T-helper 17 cell (primary cell): ENCODE measurements at regions not wholly inside any gene's neighbourhood (a gene's known extent, or its start where the extent isn't known, plus 50 kb on each side); places are given as distances from the start of the nearest gene placed in this dataset.
"Not testable (repeated sequence)": the region's sequence is repeated elsewhere in the genome, so short reads cannot be mapped to it uniquely, and the experiment has no call there.

Experiments used
- ATAC-seq: fragments of 150-1000 bp; cut with Tn5 transposase; 2 replicates; pipeline ENCODE4 v1.10.0; 2021; ENCODE audit warnings: mild to moderate bottlenecking, moderate library complexity
- DNase-seq, 3 donors: peaks; one replicate each; pipeline versions ENCODE4 v3.0.0 to v3.0.0-alpha.2; 2020 to 2021
- H3K9me3 ChIP-seq: one replicate; pipeline ENCODE4 v1.7.0; 2013; ENCODE audit warnings: low read length, mild to moderate bottlenecking; ENCODE audit not compliant: control insufficient read depth, poor library complexity, severe bottlenecking
- H3K27ac Mint-ChIP-seq: one replicate; pipeline ENCODE4 v1.8.0; 2022; ENCODE audit warnings: mild to moderate bottlenecking, moderate library complexity, mixed read lengths
- H3K27me3 Mint-ChIP-seq: one replicate; pipeline ENCODE4 v1.8.0; 2022; ENCODE audit warnings: mixed read lengths
- H3K36me3 Mint-ChIP-seq: one replicate; pipeline ENCODE4 v1.8.0; 2022; ENCODE audit warnings: low read depth, mixed read lengths
- H3K4me1 Mint-ChIP-seq: one replicate; pipeline ENCODE4 v1.8.0; 2022; ENCODE audit warnings: mild to moderate bottlenecking, mixed read lengths
- H3K4me3 Mint-ChIP-seq: one replicate; pipeline ENCODE4 v1.8.0; 2022; ENCODE audit warnings: mild to moderate bottlenecking, moderate library complexity, mixed read lengths

DNA sequence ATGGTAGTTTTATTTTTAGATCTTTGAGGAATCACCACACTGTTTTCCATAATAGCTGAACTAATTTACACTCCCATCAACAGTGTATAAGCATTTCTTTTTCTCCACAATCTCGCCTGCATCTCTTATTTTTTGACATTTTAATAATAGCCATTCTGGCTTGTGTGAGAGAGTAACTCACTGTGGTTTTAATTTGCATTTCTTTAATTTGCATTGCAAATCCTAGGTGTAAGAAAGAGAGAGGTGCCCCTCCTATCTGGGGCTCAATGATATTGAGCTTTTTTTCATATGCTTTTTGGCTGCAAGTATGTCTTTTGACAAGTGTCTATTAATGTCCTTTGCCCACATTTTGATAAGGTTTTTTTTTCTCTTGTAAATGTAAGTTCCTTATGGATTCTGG, 106.3 kb upstream of the SLC27A6 start:
- Mint-ChIP-seq H3K4me3 (no peak overlapping the region), H3K4me1 (no peaks in the 10 kb centered on the region), H3K27ac (no peak overlapping the region), H3K27me3 (no peaks in the 10 kb centered on the region), H3K36me3 (no peaks in the 10 kb centered on the region)
- ATAC-seq (no peak), DNase-seq (no peak)
- H3K9me3 ChIP-seq, result peaks cover 2% of the 10 kb centered on the region

DNA sequence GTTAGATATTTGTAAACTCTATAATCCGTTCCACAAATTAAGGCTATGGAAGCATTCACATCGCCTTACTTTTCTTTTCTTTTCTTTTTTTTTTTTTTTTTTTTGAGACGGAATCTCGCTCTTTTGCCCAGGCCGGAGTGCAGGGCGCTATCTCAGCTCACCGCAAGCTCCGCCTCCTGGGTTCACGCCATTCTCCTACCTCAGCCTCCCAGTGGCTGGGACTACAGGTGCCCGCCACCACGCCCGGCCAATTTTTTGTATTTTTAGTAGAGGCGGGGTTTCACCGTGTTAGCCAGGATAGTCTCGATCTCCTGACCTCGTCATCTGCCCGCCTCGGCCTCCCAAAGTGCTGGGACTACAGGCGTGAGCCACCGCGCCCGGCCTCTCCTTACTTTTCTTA, 104.1 kb upstream of the SLC27A6 start:
- H3K9me3 ChIP-seq, ATAC-seq, H3K4me3 Mint-ChIP-seq, H3K27me3 Mint-ChIP-seq, H3K4me1 Mint-ChIP-seq, DNase-seq, H3K27ac Mint-ChIP-seq, H3K36me3 Mint-ChIP-seq: not testable (repeated sequence)

DNA sequence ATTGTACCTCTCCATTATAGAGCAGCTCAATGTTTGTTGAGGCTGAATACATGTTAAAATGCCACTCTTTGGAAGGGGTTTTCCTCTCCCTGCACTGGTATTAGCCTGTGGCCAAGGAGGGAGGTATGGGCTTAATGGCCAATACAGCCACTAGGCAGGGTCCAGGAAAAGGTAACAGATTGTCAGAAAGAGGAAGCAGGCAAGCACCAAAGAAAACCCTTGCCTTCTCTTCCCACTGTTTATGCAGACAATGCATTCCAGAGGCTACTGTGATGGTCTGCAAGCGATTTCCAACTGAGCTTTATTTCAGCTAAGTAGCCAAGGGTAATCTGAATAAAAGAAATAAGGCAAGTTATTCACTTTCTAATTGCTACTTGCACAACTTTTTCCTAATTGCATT, 95.3 kb upstream of the SLC27A6 start:
- Mint-ChIP-seq H3K4me3 (no peak overlapping the region), H3K27ac (no peak overlapping the region), H3K27me3 (peaks cover 5% of the 10 kb centered on the region), H3K36me3 (no peaks in the 10 kb centered on the region), H3K4me1 (no peaks in the 10 kb centered on the region)
- H3K9me3 ChIP-seq, result no peaks in the 10 kb centered on the region
- no peak for ATAC-seq
- DNase-seq, result no peak

DNA sequence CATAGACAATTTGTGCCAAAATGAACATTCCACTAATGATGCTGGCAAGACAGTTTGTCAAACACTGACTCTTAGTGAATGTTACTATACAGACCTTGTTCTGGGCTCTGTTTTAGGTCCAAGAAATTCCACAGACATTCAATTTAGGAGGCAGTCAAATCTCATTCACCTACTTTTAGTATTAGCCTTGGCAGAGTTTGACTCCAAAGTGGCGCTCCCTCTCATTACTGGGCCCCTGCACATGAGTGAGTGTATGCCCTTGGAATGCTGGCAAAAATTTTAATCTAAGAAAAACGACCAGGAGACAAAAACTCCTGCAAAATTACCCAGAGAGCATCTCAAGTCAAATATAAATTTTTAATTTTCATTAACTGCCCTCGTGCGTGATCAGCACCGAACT, 94.9 kb upstream of the SLC27A6 start:
- H3K36me3 Mint-ChIP-seq, result no peaks in the 10 kb centered on the region
- ATAC-seq, result no peak
- no peaks in the 10 kb centered on the region for H3K9me3 ChIP-seq
- no peak for DNase-seq
- no peak overlapping the region for H3K4me3 Mint-ChIP-seq
- no peaks in the 10 kb centered on the region for H3K4me1 Mint-ChIP-seq
- H3K27me3 Mint-ChIP-seq, result peaks cover 7% of the 10 kb centered on the region
- H3K27ac Mint-ChIP-seq, result no peak overlapping the region

DNA sequence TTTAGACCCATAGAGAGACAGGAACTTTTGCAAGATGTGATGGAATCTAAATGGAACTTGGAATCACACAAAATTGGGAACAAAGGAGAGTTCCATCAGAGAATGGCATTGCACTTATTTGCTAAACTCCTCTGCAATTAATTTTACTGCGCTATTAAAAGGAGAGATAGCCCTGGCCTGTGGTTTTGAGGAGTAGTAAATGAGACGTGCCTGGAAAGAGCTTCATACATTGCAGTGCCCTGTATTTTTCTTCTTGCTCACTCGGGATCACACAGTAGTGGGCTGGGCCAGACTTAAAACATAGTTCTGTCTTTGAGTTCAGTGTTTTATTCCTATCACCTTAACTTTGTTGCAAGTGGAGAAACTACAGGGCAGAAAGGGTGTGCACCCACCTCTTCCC, 94.4 kb upstream of the SLC27A6 start:
- no peak for DNase-seq
- no peak for ATAC-seq
- Mint-ChIP-seq H3K4me1 (no peaks in the 10 kb centered on the region), H3K27me3 (peaks cover 7% of the 10 kb centered on the region), H3K27ac (no peak overlapping the region), H3K36me3 (no peaks in the 10 kb centered on the region), H3K4me3 (no peak overlapping the region)
- no peaks in the 10 kb centered on the region for H3K9me3 ChIP-seq

DNA sequence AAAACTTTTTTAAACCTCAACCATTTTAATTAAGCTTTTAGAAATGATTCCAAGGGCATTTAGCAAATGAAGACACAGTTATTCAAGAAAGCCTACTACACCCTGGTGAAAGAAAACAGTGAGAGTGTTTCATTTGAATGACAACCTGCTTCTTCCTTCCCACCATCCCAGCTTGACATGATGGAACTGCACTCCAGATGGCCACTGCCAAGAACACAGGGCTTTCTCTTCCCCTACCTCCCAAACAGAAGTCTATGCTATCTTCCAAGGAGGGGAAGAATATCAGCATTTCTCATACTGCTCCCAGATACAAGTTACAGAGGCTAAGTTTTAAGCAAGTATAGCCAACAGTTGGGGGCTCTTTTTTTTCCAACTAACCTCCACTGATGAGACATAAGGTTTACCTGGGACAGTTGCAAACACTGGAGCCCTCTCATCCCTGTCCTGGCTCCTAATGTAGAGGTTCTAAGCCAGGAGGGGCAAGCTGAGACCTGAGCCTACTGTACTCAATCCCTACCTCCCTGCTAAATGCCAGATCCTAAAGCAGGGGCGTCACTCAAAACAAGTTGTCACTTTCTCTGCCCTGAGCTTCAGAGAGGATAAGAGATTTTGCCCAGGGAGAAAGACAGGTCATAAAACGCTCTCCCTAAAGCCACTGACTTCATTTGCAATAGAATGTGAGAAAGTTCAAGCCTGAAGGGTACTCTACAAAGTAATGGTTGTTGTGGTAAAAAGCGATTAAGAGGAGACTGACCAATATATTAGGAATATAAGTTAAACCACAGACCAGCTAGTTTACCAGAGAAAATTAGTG, 88.5 kb upstream of the SLC27A6 start:
- H3K4me3 Mint-ChIP-seq, result no peak overlapping the region
- no peaks in the 10 kb centered on the region for H3K36me3 Mint-ChIP-seq
- peaks cover 22% of the 10 kb centered on the region for H3K27me3 Mint-ChIP-seq
- H3K4me1 Mint-ChIP-seq, result no peaks in the 10 kb centered on the region
- DNase-seq, result no peak
- no peak overlapping the region for H3K27ac Mint-ChIP-seq
- no peak for ATAC-seq
- H3K9me3 ChIP-seq, result no peaks in the 10 kb centered on the region

DNA sequence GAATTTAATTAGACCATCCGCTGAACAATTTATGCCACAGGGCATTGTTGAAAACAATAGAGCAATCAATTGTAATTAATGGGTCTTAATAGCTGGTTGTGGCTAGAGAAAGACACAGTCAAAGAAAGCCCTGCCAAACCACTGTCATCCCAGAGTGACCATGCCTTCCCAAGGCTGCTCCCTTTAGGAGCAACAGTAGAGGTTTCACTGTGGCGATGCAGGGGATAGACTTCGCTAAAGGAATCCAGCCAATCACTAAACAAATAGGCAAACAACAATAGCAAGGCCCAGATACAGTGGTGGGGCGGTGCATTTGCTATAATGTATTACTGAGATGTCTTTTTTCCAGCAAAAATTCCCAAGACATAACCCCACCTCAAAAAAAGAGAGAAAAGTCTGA, 87.8 kb upstream of the SLC27A6 start:
- H3K27ac Mint-ChIP-seq, result no peak overlapping the region
- ATAC-seq (no peak), DNase-seq (no peak)
- H3K4me1 Mint-ChIP-seq, result no peaks in the 10 kb centered on the region
- peaks cover 22% of the 10 kb centered on the region for H3K27me3 Mint-ChIP-seq
- H3K4me3 Mint-ChIP-seq, result no peak overlapping the region
- H3K36me3 Mint-ChIP-seq, result no peaks in the 10 kb centered on the region
- H3K9me3 ChIP-seq, result no peaks in the 10 kb centered on the region

DNA sequence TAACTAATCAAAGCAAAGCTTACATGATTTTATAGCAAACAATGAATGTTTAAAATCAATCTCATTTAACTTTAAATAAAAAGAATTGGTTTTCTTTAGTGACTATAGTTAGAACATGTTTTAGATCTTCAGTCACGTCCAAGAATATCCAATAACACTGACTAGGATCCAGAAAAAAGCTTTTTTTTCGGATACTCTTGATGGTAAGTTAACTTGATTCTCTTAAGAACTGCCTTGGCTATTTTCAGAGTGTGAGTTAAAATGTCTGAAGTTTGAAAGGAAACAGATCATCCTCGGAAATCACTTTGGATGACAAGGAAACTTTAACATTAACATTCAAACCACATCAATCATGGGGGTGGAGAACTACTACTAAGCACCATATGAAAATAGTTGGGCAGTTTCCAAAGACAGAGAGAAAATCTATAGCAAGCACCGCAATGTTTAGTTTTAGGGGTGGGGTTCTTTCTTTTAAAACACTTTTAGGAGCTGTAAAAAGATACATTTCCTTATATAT, 83.7 kb upstream of the SLC27A6 start:
- no peaks in the 10 kb centered on the region for H3K9me3 ChIP-seq
- no peak for ATAC-seq
- peaks cover 2% of the 10 kb centered on the region for H3K36me3 Mint-ChIP-seq
- no peak overlapping the region for H3K27ac Mint-ChIP-seq
- H3K27me3 Mint-ChIP-seq, result peaks cover 9% of the 10 kb centered on the region
- H3K4me3 Mint-ChIP-seq, result no peak overlapping the region
- no peak for DNase-seq
- H3K4me1 Mint-ChIP-seq, result no peaks in the 10 kb centered on the region

DNA sequence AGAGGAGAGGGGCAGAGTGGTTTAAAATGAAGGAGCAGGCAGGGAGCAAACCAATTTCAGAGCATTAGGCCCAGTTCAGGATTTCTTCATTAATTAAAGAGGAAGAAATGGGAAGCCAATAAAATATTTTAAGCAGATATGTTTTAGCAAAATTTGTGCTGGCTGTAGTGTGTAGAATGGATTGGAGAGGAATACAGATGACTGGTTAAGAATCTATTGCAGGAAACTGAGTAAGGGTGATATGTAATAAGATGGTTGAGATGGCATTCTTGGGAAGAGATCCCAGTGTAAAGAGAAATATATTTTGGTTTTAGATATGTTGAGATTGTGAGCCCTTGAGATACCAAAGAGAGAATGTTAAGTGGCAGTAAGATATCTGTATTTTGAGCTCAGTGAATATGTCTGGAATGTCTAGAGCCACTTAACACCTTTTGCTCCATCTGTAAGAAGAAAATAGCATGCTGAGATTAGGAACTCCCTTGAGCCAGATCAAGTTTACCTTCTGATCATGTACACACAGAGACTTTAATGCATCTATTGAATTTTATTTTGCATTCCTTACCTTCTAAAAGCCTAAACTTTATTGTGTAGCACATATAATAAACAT, 79.5 kb upstream of the SLC27A6 start:
- DNase-seq (no peak), ATAC-seq (no peak)
- Mint-ChIP-seq H3K4me3 (no peak overlapping the region), H3K36me3 (peaks cover 2% of the 10 kb centered on the region), H3K27me3 (peaks cover 7% of the 10 kb centered on the region), H3K4me1 (no peaks in the 10 kb centered on the region), H3K27ac (no peak overlapping the region)
- H3K9me3 ChIP-seq, result no peaks in the 10 kb centered on the region

DNA sequence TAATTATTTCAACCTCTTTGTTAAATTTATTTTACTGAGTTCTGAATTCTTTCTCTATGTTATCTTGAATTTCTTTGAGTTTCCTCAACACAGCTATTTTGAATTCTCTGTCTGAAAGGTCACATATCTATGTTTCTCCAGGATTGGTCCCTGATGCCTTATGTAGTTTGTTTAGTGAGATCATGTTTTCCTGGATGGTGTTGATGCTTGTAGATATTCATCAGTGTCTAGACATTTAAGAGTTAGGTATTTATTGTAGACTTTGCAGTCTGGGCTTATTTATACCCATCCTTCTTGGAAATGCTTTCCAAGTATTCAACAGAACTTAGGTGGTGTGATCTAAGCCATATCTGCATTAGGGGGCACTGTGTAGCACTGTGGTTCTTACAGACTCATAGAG, 70.2 kb upstream of the SLC27A6 start:
- no peaks in the 10 kb centered on the region for H3K9me3 ChIP-seq
- DNase-seq (no peak), ATAC-seq (no peak)
- no peak overlapping the region for H3K27ac Mint-ChIP-seq
- H3K4me3 Mint-ChIP-seq, result no peak overlapping the region
- no peaks in the 10 kb centered on the region for H3K36me3 Mint-ChIP-seq
- H3K4me1 Mint-ChIP-seq, result no peaks in the 10 kb centered on the region
- H3K27me3 Mint-ChIP-seq, result peaks cover 12% of the 10 kb centered on the region

DNA sequence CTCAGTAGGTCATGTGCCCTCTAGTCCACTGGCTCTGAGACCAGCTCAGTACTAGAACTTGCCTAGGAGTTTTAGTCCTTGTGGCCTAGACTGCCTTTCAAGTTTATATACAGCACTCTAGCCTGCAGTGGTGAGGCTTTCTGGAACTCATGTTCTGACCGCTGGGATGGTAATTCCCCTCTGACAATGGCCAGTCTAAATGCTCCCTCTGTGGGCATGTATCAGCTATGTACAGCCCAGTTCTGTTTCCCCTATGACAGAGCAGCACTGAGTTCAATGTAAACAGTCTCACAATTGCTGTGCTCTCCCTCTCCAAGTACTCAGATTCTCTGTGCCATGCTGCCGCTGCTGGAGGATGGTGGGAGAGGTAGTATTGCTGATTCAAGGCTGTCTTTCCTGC, 68.6 kb upstream of the SLC27A6 start:
- H3K9me3 ChIP-seq, result no peaks in the 10 kb centered on the region
- Mint-ChIP-seq H3K4me3 (no peak overlapping the region), H3K4me1 (no peaks in the 10 kb centered on the region), H3K27me3 (peaks cover 23% of the 10 kb centered on the region), H3K27ac (no peak overlapping the region), H3K36me3 (no peaks in the 10 kb centered on the region)
- no peak for DNase-seq
- no peak for ATAC-seq

DNA sequence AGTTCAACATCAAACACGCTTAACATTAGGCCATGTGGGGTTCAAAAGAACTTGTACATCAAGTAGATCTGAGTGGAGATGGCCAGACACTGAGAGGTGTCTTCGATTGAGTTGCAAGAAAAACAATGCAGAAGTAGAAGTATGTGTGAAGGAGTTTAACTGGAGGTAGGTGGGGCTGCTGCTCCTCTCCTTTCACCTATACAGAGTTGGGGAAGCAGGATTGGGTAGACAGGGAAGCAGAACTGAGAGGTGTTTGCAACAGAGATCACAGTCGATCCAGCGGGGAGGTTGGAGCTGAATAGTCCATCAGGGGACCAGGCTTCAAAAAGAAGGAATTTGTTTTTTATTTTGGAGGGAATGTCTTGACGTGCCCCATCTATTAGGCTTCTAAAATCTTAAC, 61.7 kb upstream of the SLC27A6 start:
- H3K27me3 Mint-ChIP-seq, result peaks cover 16% of the 10 kb centered on the region
- peaks cover 2% of the 10 kb centered on the region for H3K4me1 Mint-ChIP-seq
- DNase-seq (no peak), ATAC-seq (no peak)
- no peaks in the 10 kb centered on the region for H3K9me3 ChIP-seq
- H3K36me3 Mint-ChIP-seq, result no peaks in the 10 kb centered on the region
- no peak overlapping the region for H3K27ac Mint-ChIP-seq
- no peak overlapping the region for H3K4me3 Mint-ChIP-seq

DNA sequence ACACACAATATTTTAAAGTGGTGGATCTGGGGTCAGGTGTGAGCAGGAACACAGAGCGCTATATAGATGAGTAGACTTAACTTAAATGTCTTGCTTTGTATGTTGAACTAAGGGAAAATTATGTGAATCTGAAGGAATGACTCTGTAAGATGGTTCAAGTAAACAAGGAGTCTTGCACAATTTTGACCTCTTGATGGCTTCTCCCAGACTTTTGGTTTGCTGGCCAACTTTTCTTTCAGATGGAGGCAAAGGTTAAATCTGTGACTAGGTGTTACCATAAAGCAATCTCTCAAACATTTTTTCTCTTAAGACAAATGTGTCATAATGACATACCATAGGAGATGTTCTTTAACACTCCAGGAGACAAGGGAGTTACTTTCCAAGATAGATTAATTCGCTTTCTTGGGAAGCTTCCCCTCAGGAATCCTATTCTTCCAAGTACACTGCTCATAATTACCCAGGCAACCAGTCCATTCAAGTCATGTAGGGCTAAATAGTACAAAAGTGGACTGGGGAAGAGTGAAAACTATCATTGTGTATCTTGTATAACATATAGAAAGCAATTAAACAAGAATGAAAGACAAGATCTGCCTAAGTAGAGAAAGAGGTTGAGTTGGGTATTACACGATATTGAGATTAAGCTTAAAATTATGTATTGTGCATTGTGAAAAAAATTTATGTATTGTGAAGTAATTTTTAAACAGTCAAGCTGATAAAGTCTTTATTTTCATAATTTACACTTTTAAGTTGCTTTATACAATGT, 60.3 kb upstream of the SLC27A6 start:
- DNase-seq (no peak), ATAC-seq (no peak)
- H3K36me3 Mint-ChIP-seq, result no peaks in the 10 kb centered on the region
- no peak overlapping the region for H3K27ac Mint-ChIP-seq
- no peaks in the 10 kb centered on the region for H3K9me3 ChIP-seq
- H3K4me3 Mint-ChIP-seq, result no peak overlapping the region
- H3K4me1 Mint-ChIP-seq, result peaks cover 2% of the 10 kb centered on the region
- peaks cover 16% of the 10 kb centered on the region for H3K27me3 Mint-ChIP-seq
